Right ventricle myocardium superior (tissue), 1 donor: ENCODE measurements at regions not wholly inside any gene's neighbourhood (a gene's known extent, or its start where the extent isn't known, plus 50 kb on each side); places are given as distances from the start of the nearest gene placed in this dataset.

Source experiments
- ATAC-seq: fragments of 200-7000 bp; cut with Tn5 transposase; one replicate; pipeline ENCODE4 v1.9.1; 2020; ENCODE audit warnings: mild to moderate bottlenecking; ENCODE audit not compliant: poor library complexity
- DNase-seq: peaks from one replicate; pipeline ENCODE4 v3.0.0-alpha.2; 2020
- intact Hi-C: fragments of 100-400 bp; cut with DNase I; formaldehyde crosslinking; loops from one replicate; pipeline ENCODE4 v1.11.2; 2022
- donor health status: DM: no; HTN: yes; CAD: no; lungs with severe emphysema.

DNA sequence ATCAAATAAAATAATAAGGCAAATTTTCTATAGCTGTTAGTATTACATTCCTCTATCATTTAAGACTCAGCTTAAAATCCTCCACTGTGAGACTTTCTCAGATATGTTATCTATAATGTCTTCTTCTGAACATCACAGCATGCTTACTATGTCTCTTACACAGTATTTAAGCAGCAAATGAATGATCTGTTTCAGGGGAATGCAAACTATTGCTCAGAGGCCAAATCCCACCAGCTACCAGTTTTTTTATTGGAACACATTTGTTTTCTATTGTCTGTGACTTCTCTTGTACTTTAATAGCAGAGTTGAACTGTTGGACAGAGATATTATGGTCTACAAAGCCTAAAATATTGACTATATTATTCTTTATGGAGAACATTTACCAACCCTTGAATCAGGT lies 59.6 kb downstream of the C3orf38 start:
- intact Hi-C loops = no loop called here
- DNase-seq = no peak
- no peak for ATAC-seq

DNA sequence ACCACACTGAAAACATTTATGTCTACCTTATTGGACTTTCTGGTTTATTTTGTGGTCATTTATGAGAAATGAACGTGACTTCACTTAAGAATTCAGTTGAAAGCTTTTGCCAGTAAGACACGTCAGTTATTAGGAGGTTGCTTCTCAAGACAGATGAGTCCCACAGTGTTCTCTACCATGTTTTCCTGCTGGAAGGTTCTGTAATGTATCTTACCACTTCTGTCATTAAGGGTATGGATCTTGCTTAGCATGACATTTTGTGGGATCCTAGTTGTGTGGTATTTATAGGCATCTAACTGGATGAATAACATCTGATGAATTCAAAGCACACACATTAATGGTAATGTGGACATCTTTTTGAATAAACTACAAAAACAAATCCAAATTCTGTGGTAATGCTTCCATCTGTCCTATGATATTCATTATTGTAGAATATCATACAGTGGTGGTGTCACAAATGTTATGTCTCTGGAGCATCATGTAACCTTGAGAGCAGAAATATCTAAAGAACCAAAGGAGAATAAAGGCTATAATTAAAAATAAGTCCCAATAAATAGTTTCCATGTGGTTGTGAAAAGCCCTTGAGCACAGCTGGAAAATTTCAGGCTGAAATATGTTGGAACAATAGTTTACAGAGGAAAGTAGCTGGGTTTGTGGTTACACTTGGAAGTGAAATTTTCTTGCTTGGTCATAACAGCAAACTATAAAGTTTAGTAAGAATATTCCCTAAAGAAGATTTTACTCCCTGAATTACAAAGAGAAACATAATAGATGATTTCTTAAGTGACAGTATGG lies 61.5 kb downstream of the C3orf38 start:
- DNase-seq = no peak
- intact Hi-C loops = no loop called here
- ATAC-seq = no peak

DNA sequence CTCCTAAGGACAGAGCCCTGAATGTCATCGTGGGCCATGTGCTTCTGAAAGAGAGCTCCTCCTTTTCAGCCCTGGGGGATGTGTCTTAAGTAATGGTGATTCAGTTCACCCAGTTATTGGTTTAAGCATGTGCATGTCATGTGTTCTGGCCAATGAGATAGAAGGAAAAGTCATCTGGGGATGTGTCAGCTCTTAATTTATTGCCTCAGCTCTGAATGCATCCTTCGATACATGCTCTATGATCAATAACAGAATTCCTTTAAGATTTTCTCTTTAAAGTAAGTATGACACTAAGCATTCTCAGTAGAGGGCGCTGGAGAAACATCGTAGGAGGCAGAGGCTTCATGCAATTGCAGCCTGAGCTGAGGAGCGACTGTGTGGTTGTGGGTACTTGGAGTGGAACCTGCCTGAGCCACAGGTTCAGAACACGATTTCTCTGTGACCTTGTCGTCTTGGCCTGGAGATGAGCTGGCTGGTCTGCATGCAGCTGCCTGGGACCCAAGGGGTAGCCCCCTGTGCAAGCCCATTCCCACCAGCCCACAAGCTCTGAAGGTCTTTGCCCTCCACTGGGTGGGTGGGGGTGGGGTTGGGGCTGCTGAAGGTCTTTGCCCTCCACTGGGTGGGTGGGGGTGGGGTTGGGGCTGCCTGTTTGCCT lies 69.5 kb downstream of the C3orf38 start:
- DNase-seq (no peak), ATAC-seq (peak; percentile 66)
- intact Hi-C loops = no loop called here

GRCh38 chr3:88220126-88220525 lies 70.4 kb downstream of the C3orf38 start:
- DNase-seq (no peak), ATAC-seq (no peak)
- intact Hi-C loops = no loop called here

DNA sequence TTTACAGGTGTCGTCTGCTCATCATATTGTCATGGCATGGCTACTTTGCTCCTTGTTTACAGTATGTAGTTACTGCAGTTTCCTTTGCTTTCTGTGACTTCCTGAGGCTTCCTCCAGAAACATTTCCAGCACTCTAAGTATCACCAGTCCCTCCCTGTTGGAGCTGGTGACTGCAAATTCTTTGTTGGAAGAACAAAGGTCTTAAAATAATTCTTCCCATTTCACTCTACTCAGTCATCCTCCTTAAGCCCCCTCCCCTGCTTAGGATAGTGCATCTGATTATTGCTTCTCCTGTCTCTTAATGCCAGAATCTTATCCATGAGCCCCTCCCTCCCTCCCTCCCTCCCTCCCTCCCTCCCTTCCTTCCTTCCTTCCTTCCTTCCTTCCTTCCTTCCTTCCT lies 72.0 kb downstream of the C3orf38 start:
- intact Hi-C loops = no loop called here
- ATAC-seq (no peak), DNase-seq (no peak)

DNA sequence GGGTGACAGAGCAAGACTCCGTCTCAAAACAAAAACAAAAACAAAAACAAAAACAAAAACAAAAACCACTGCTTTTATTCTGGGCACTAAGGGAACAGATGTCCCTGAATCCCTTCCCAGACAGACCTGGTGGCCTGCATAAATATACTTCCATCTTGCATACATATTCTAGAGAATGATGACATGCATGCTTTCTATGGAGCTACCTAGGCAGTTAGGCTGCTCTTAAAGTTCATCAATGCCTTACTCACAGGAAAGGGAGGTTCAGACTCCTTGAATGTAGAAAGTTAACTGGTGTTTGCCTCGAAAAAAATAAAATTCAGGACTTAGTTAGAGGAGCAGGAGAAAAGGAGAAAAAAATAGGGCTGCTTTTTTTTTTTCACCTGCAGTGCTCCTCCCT lies 72.6 kb downstream of the C3orf38 start:
- DNase-seq = no peak
- intact Hi-C loops = no loop called here
- no peak for ATAC-seq

- intact Hi-C loops = no loop called here
- DNase-seq (no peak), ATAC-seq (no peak)
Measured at GRCh38 chr3:88225326-88226008, 75.7 kb downstream of the C3orf38 start.

DNA sequence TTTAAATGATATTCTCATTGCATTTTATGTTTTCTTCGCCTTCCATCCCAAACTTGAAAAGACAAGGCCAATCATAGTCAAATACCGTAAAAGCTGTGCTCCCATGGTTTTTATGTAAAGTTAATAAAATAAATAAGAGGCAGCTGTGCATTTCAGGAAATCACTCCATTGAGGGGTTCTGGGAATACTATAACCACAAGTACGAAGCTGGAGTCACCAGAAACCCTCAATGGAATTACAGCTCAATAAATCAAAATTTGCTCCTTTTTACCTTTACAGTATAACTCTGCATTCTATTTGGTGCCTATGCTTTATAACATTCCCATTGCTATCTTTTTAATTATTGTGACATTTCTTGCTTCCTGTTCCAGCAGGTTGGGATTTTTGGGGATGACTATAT lies 77.2 kb downstream of the C3orf38 start:
- intact Hi-C loops = no loop called here
- ATAC-seq (no peak), DNase-seq (no peak)

GRCh38 chr3:88230638-88231037 lies 80.9 kb downstream of the C3orf38 start:
- DNase-seq = no peak
- intact Hi-C loops = no loop called here
- ATAC-seq = no peak

DNA sequence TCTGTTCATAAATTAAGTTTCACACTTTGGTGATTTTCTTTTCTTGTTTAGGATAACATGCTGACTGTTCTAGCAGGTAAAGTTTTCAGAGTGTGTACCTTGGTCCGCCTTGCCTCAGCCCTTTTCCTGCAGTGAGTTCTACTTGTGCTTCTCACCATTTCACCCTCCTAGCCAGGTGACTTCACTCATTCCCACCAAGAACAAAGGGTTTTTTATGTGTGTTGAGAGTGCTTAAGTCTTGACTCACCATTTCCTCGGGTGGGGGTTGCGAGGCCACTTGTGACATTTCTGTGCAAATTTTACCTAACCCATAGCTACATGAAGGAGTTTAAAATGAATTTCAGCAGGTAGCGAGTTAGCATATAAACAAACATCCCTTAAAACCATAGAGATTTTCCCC lies 81.4 kb downstream of the C3orf38 start:
- ATAC-seq = no peak
- DNase-seq = no peak
- intact Hi-C loops = no loop called here

GRCh38 chr3:88231632-88232031 lies 81.9 kb downstream of the C3orf38 start:
- DNase-seq (no peak), ATAC-seq (no peak)
- intact Hi-C loops = no loop called here

GRCh38 chr3:88235102-88235501 lies 85.3 kb downstream of the C3orf38 start:
- no peak for ATAC-seq
- intact Hi-C loops = no loop called here
- no peak for DNase-seq

- DNase-seq (no peak), ATAC-seq (no peak)
- intact Hi-C loops = no loop called here
Measured at GRCh38 chr3:88239870-88240269, 90.1 kb downstream of the C3orf38 start.

GRCh38 chr3:88248658-88249057 lies 98.9 kb downstream of the C3orf38 start:
- DNase-seq = no peak
- ATAC-seq = no peak
- intact Hi-C loops = no loop called here

DNA sequence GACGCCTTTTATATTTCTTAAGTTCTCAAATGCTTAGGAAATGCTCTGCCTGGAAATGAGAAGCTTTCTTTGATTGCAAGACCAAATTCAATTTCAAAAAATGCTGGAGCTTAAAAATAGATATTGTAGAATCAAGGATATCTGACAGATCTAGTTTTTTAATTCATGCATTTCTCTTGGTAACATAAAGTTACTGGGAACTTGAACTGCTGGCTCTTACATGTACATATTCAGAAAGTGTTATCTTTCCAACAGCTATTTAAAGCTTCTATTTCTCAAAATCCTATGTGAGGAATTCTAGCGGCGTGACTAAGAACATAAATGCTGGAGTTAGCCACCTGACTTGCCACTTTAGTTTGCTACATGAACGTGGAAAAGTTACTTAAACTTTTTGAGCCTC lies 109.3 kb downstream of the C3orf38 start:
- ATAC-seq (no peak), DNase-seq (no peak)
- intact Hi-C loops = no loop called here

DNA sequence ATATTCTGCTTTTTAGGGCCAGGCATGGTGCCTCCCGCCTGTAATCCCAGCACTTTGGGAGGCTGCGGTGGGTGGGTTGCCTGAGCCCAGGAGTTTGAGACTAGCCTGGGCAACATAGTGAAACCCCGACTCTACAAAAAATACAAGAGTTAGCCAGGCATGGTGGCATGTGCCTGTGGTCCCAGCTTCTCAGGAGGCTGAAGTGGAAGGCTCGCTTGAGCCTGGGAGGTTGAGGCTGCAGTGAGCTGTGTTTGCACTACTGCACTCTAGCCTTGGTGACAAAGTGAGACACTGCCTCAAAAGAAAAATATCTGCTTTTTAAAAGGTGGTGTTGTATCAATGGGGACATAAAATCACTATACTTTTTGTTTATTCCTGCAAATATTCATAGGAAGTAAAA lies 112.8 kb downstream of the C3orf38 start:
- ATAC-seq = no peak
- intact Hi-C loops = no loop called here
- no peak for DNase-seq

DNA sequence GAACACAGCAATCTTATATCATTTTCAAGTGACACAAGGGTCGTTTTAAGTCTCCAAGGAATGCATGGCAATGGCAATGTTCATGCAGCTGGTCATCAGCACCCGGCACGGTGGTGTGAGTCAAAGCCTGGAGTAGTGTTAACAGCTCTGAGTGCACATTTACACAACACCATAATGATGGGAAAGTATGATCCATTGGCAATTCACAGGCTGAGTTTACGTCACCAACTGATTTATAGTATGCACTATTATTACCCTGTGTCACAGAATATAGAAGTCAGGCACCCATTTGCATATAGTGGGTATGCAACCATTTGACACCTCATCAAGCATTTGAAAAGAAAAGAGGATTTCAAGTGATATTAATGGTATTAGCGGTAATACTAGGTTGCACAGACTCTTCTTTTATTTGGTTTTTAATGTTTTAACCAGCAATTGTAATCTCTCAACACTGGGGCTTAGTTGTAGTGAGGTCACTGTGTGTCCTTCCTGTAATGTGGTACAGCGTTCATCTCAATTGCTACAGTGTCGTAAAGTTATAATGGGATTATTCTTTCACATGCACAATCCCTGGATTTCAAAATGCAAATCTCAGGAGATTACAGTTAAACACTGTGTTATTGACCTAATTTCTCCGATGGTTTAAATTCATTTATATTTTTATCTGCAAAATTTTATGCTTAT lies 113.8 kb downstream of the C3orf38 start:
- intact Hi-C loops = no loop called here
- ATAC-seq (no peak), DNase-seq (no peak)

GRCh38 chr3:88267441-88267840 lies 117.7 kb downstream of the C3orf38 start:
- intact Hi-C loops = no loop called here
- DNase-seq (no peak), ATAC-seq (no peak)

DNA sequence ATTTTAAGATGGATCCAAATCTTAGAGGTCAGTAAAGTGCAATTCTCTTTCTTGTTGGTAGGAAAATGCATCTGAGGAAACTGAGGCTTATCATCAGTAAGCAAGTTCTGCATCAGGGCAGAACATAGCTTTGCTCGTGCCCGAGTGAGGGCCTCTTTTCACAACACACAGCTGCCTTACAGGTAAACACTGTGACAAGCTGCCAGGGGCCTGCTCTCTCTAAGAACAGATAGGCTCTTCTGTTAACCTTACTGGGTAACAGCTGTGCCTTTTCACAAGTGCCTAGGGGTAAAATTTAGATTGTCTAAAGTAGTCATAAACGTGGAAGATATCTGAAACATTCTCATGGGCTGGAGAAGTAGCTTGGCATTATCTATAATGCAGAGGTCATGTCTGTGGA lies 118.1 kb downstream of the C3orf38 start:
- DNase-seq = no peak
- ATAC-seq = no peak
- intact Hi-C loops = no loop called here

DNA sequence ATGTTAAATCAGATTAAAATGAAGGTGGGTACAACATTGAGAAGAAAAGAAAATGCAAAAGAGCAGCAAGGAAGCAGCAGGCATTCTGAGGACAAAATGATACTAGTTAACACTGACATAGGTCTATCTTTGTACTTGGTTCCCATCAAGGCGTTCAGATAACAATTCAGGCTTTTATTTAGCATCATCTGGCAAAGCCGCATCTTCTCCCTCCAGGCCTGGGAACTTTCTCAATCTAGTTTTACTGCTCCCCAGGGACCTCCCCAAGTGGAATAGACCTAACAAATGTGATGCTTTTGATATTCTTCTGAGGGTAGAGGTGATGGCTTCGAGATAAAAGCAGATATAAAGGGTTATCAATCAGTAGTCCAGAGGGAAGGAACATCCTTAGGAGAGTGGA lies 130.6 kb downstream of the C3orf38 start:
- intact Hi-C loops = no loop called here
- ATAC-seq = no peak
- DNase-seq = no peak
